MCF 10A (cell line): ENCODE measurements at regions not wholly inside any gene's neighbourhood (a gene's known extent, or its start where the extent isn't known, plus 50 kb on each side); places are given as distances from the start of the nearest gene placed in this dataset.

Experiments
- BruUV-seq: library from RNA; stranded (reverse); fragments of 400-500 nt; replicated peaks from 2 replicates; lab custom pipeline; 2021; lab: Mats Ljungman, UMichigan
- CTCF ChIA-PET: fragments of 300-600 bp; sonication (Branson Sonifier 250); formaldehyde crosslinking; extraction: SDS; loops from one replicate; lab custom pipeline; 2021; ENCODE audit warnings: antibody characterized with exemption, inconsistent platforms; lab: Yijun Ruan, JAX
- POLR2A ChIA-PET: fragments of 300-600, 350-650 bp; sonication (Branson Sonifier 250); formaldehyde crosslinking; extraction: SDS; loops from one replicate; lab custom pipeline; 2020; ENCODE audit warnings: antibody characterized with exemption, inconsistent platforms; lab: Yijun Ruan, JAX
- DNase-seq: peaks from one replicate; pipeline ENCODE4 v3.0.0-alpha.2; 2018; ENCODE audit not compliant: unreplicated experiment
- H3K27ac Mint-ChIP-seq: one replicate; pipeline ENCODE4 v1.8.0; 2022; ENCODE audit warnings: mild to moderate bottlenecking, low read depth, mixed read lengths; ENCODE audit not compliant: unreplicated experiment
- H3K27me3 Mint-ChIP-seq: one replicate; pipeline ENCODE4 v1.8.0; 2022; ENCODE audit warnings: mixed read lengths; ENCODE audit not compliant: insufficient read depth, unreplicated experiment
- H3K36me3 Mint-ChIP-seq: one replicate; pipeline ENCODE4 v1.8.0; 2022; ENCODE audit warnings: mild to moderate bottlenecking, moderate library complexity, mixed read lengths; ENCODE audit not compliant: insufficient read depth, unreplicated experiment
- H3K4me1 Mint-ChIP-seq: one replicate; pipeline ENCODE4 v1.8.0; 2022; ENCODE audit warnings: mixed read lengths; ENCODE audit not compliant: insufficient read depth, unreplicated experiment
- H3K4me3 Mint-ChIP-seq: one replicate; pipeline ENCODE4 v1.8.0; 2022; ENCODE audit warnings: mild to moderate bottlenecking, moderate library complexity, mixed read lengths; ENCODE audit not compliant: unreplicated experiment
- H3K9me3 Mint-ChIP-seq: one replicate; pipeline ENCODE4 v1.8.0; 2022; ENCODE audit warnings: mixed read lengths; ENCODE audit not compliant: unreplicated experiment
- CTCF ChIP-seq: fragments of 200-600 bp; IDR thresholded peaks from one replicate; pipeline ENCODE4 v1.8.0; 2022; ENCODE audit warnings: antibody characterized with exemption, mild to moderate bottlenecking; ENCODE audit not compliant: unreplicated experiment
- intact Hi-C: fragments of 100-400 bp; cut with micrococcal nuclease; formaldehyde crosslinking; loops from 2 replicates; pipeline ENCODE4 v1.14.1; 2022

DNA sequence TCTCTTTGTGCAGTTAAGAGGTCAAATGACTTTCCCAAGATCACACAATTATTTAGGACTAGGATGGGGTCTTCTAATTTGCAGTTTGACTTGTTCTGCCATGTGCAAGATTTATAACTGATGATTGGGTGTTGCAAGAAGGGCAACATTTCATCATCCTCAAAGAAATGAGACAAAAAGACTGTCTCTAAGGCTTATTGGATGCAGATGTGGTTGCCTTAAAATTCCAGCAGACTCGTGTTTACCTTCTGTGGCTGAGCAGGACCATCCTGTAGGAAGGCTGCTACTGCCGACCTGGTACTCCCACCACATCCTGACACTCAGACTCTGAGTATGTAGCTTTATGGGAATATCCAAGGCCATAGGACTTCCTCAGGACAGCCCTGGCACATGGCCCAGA is 99.9 kb upstream of the SGIP1 start:
- intact Hi-C loops: no loop called here

GRCh38 chr1:66435541-66435940 is 98.4 kb upstream of the SGIP1 start:
- H3K27me3 Mint-ChIP-seq: no peaks in the 10 kb centered on the region
- TF ChIP-seq CTCF: no peak
- BruUV-seq: no TSS peak
- POLR2A ChIA-PET: interaction anchor here (0.8 to 3.4 kb wide), 12 partner anchors 10 to 186 kb away, joined by 3 to 43 read pairs (median 5); no protein-coding TSS in a partner anchor
- no peak for DNase-seq
- intact Hi-C loops: no loop called here
- no peaks in the 10 kb centered on the region for H3K36me3 Mint-ChIP-seq
- peaks cover 27% of the 10 kb centered on the region for H3K4me1 Mint-ChIP-seq
- CTCF ChIA-PET: interaction anchor here (0.6 to 7.0 kb wide), 31 partner anchors 7 to 192 kb away, joined by 3 to 74 read pairs (median 8); no protein-coding TSS in a partner anchor
- H3K27ac Mint-ChIP-seq: no peak overlapping the region
- no peak overlapping the region for H3K4me3 Mint-ChIP-seq
- no peaks in the 10 kb centered on the region for H3K9me3 Mint-ChIP-seq

More for the DNA sequence above, 99.9 kb upstream of the SGIP1 start:
- Mint-ChIP-seq H3K4me3 (no peak overlapping the region), H3K36me3 (no peaks in the 10 kb centered on the region), H3K27ac (no peak overlapping the region), H3K9me3 (peaks cover 12% of the 10 kb centered on the region), H3K27me3 (no peaks in the 10 kb centered on the region), H3K4me1 (peaks cover 19% of the 10 kb centered on the region)
- ChIA-PET POLR2A (no interaction called here), CTCF (interaction anchor here (0.9 to 7.0 kb wide), 4 partner anchors 12 to 192 kb away, joined by 3 to 74 read pairs (median 6); no protein-coding TSS in a partner anchor)
- BruUV-seq: no TSS peak
- no peak for DNase-seq
- TF ChIP-seq CTCF: no peak

GRCh38 chr1:66436378-66437135 is 97.4 kb upstream of the SGIP1 start:
- H3K36me3 Mint-ChIP-seq: no peaks in the 10 kb centered on the region
- CTCF ChIA-PET: interaction anchor here (0.6 to 7.0 kb wide), 43 partner anchors 8 to 1188 kb away, joined by 3 to 74 read pairs (median 5); no protein-coding TSS in a partner anchor
- H3K27me3 Mint-ChIP-seq: no peaks in the 10 kb centered on the region
- POLR2A ChIA-PET: interaction anchor here (0.6 to 3.4 kb wide), 17 partner anchors 9 to 187 kb away, joined by 3 to 43 read pairs (median 5); no protein-coding TSS in a partner anchor
- peak; percentile 89 for DNase-seq
- peaks cover 27% of the 10 kb centered on the region for H3K4me1 Mint-ChIP-seq
- no peaks in the 10 kb centered on the region for H3K9me3 Mint-ChIP-seq
- H3K4me3 Mint-ChIP-seq: no peak overlapping the region
- peak overlapping the region; percentile 77 for H3K27ac Mint-ChIP-seq
- BruUV-seq: no TSS peak
- TF ChIP-seq CTCF: peak; percentile 38
- intact Hi-C loops: loop anchor here (2.0 kb wide), 1 partner anchor 104 kb away; no protein-coding TSS in a partner anchor

GRCh38 chr1:66437136-66437401 is 96.9 kb upstream of the SGIP1 start:
- intact Hi-C loops: loop anchor here (2.0 kb wide), 1 partner anchor 104 kb away; no protein-coding TSS in a partner anchor
- Mint-ChIP-seq H3K27ac (no peak overlapping the region), H3K4me1 (peaks cover 27% of the 10 kb centered on the region), H3K27me3 (no peaks in the 10 kb centered on the region), H3K9me3 (no peaks in the 10 kb centered on the region), H3K4me3 (no peak overlapping the region), H3K36me3 (no peaks in the 10 kb centered on the region)
- POLR2A ChIA-PET: interaction anchor here (0.7 to 3.4 kb wide), 13 partner anchors 9 to 187 kb away, joined by 3 to 43 read pairs (median 6); no protein-coding TSS in a partner anchor
- CTCF ChIA-PET: interaction anchor here (0.6 to 7.0 kb wide), 31 partner anchors 9 to 1188 kb away, joined by 3 to 74 read pairs (median 8); no protein-coding TSS in a partner anchor
- no peak for DNase-seq
- no peak for TF ChIP-seq CTCF
- BruUV-seq: no TSS peak
